ENCODE measurements at regions not wholly inside any gene's neighbourhood (a gene's known extent, or its start where the extent isn't known, plus 50 kb on each side); places are given as distances from the start of the nearest gene placed in this dataset.

GRCh38 chr21:31445137-31445536, 101.1 kb upstream of the TIAM1 start:
- H2AFZ ChIP-seq (replicated peaks), result no peak overlapping the region
- TF ChIP-seq EZH2 (IDR thresholded peaks at IDR 0.05), result no peak
- no peak for TF ChIP-seq EZH2phosphoT487 (IDR thresholded peaks at IDR 0.05)
- TF ChIP-seq CTCF (IDR thresholded peaks at IDR 0.05), result no peak
- no peak overlapping the region for H3K4me3 ChIP-seq
- H3K27ac ChIP-seq, result no peak overlapping the region
- Mint-ChIP-seq H3K36me3 (peaks cover 56% of the 10 kb centered on the region), H3K9me3 (peaks cover 24% of the 10 kb centered on the region), H3K27ac (no peak overlapping the region), H3K4me3 (no peak overlapping the region), H3K4me1 (peaks cover 5% of the 10 kb centered on the region), H3K27me3 (ENCODE audit: insufficient read depth, low read depth) (no peaks in the 10 kb centered on the region)
- no peaks in the 10 kb centered on the region for H3F3A ChIP-seq (ENCODE audit: low read depth)
- H3K27me3 ChIP-seq, result no peaks in the 10 kb centered on the region
- H3K36me3 ChIP-seq, result no peaks in the 10 kb centered on the region
- DNase-seq (ENCODE audit: low spot score), result no peak
- no peaks in the 10 kb centered on the region for H4K20me1 ChIP-seq (ENCODE audit: low read depth)
- H3K4me2 ChIP-seq, result no peak overlapping the region
- H3K79me2 ChIP-seq (ENCODE audit: low read depth), result peaks cover 9% of the 10 kb centered on the region
- no peaks in the 10 kb centered on the region for H3K9me3 ChIP-seq (ENCODE audit: low read depth)
- no peaks in the 10 kb centered on the region for H3K4me1 ChIP-seq
- no peak overlapping the region for H3K9ac ChIP-seq

DNA sequence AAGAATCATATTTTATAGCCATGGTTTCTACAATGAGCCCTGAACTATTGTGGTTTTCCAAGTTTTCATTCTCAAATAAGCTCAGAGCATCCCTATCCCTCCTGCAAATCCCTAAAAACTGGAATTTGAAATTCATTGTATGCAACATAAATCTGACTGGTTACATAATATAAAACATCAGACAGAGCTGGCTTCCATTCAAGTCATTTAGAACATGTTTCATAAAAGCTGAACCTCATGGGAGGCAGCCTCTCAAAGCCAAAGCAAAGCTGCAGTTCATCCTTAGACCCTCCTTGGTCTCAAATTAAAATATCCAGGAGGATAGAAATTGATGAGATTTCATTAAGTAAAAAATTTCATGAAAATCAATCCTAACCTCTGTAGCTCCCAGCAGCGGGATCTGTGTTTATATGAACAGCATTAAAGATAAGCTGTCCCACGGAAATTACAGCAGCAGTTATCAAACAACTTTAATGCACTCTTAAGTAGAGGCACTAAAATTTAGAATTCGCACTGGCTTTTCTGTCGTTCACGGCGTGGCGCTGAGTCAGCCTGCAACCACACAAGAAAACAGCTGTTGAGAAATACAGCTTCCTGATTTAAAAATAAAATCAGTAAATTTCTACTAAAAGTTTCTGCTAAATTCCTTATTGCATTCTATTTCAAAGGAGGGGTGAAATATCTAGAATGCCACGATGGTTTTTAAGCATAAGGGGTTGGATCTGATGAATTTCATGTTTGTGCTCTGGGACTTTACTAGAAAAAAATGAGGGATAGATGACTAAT, 99.9 kb upstream of the TIAM1 start:
- TF ChIP-seq CTCF (IDR thresholded peaks at IDR 0.05), result no peak
- TF ChIP-seq EZH2phosphoT487 (IDR thresholded peaks at IDR 0.05), result no peak
- Mint-ChIP-seq H3K27ac (no peak overlapping the region), H3K36me3 (peaks cover 63% of the 10 kb centered on the region)

GRCh38 chr21:31442339-31442738, 98.3 kb upstream of the TIAM1 start:
- Mint-ChIP-seq H3K9me3 (peaks cover 36% of the 10 kb centered on the region), H3K27ac (no peak overlapping the region)

More for the DNA sequence above, 99.9 kb upstream of the TIAM1 start:
- Histone ChIP-seq H3K27ac (no peak overlapping the region), H3K36me3 (no peaks in the 10 kb centered on the region), H3K4me3 (no peak overlapping the region), H3K9me3 (ENCODE audit: low read depth) (no peaks in the 10 kb centered on the region), H3K9ac (no peak overlapping the region), H3F3A (ENCODE audit: low read depth) (no peaks in the 10 kb centered on the region), H3K27me3 (no peaks in the 10 kb centered on the region), H3K79me2 (ENCODE audit: low read depth) (peaks cover 13% of the 10 kb centered on the region), H4K20me1 (ENCODE audit: low read depth) (no peaks in the 10 kb centered on the region), H3K4me1 (no peaks in the 10 kb centered on the region), H3K4me2 (no peak overlapping the region), H2AFZ (replicated peaks) (no peak overlapping the region)
- H3K4me1 Mint-ChIP-seq, result no peaks in the 10 kb centered on the region
- no peak overlapping the region for H3K4me3 Mint-ChIP-seq
- no peaks in the 10 kb centered on the region for H3K27me3 Mint-ChIP-seq (ENCODE audit: insufficient read depth, low read depth)
- DNase-seq (ENCODE audit: low spot score), result no peak
- H3K9me3 Mint-ChIP-seq, result peaks cover 29% of the 10 kb centered on the region

More at GRCh38 chr21:31442339-31442738, 98.3 kb upstream of the TIAM1 start:
- Histone ChIP-seq H4K20me1 (ENCODE audit: low read depth) (no peaks in the 10 kb centered on the region), H3K36me3 (no peaks in the 10 kb centered on the region), H3K27me3 (no peaks in the 10 kb centered on the region), H3K4me3 (no peak overlapping the region), H3K4me1 (no peaks in the 10 kb centered on the region), H3F3A (ENCODE audit: low read depth) (no peaks in the 10 kb centered on the region), H3K79me2 (ENCODE audit: low read depth) (peaks cover 8% of the 10 kb centered on the region), H3K4me2 (no peak overlapping the region), H2AFZ (replicated peaks) (no peak overlapping the region), H3K27ac (no peak overlapping the region), H3K9ac (no peak overlapping the region), H3K9me3 (ENCODE audit: low read depth) (no peaks in the 10 kb centered on the region)
- no peaks in the 10 kb centered on the region for H3K4me1 Mint-ChIP-seq
- no peak overlapping the region for H3K4me3 Mint-ChIP-seq
- TF ChIP-seq EZH2 (IDR thresholded peaks at IDR 0.05), result no peak
- TF ChIP-seq CTCF (IDR thresholded peaks at IDR 0.05), result no peak
- no peak for TF ChIP-seq EZH2phosphoT487 (IDR thresholded peaks at IDR 0.05)
- no peaks in the 10 kb centered on the region for H3K27me3 Mint-ChIP-seq (ENCODE audit: insufficient read depth, low read depth)
- no peak for DNase-seq (ENCODE audit: low spot score)
- peaks cover 68% of the 10 kb centered on the region for H3K36me3 Mint-ChIP-seq
